Islet precursor cell (in vitro differentiated cells): ENCODE measurements at regions not wholly inside any gene's neighbourhood (a gene's known extent, or its start where the extent isn't known, plus 50 kb on each side); places are given as distances from the start of the nearest gene placed in this dataset.

Experiments
- DNase-seq: peaks from one replicate; pipeline ENCODE4 v3.0.0-alpha.2; 2018

DNA sequence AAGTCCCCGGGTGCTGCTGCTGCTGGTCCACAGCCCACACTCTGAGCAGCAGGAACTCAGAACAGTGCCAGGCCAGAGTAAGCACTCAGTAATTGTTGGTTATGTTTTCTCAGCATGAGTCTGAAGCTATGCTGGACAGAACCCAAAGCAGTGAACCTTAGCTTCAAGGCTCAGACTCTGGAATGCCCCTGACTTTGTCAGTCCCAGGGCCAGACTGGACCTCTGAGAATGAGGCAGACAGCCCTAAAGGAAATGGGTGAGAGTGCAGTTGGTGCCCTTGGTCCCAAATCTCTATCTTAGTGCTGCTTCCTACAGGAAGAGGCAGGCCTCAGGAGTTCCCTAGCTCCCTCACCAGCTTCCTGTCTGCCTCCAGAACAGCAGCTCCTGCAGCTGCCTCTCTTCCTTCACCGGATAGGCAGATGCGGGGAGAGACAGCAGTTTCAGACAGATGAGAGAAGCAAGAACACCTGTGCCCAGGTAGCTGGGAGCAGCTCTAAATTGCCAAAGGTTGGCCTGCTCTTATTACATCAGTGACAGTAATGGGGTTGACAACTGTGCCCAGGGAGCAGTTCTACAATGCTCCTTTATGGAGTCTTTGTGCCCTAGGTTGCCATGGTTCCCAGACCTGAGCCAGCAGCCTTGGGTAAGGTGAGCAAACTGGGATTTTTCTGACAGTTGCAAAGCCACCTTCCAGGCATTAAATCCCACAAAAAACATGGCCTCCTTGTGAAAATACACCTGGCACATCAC, 82.2 kb upstream of the CXCL14 start:
- DNase-seq, result no peak

DNA sequence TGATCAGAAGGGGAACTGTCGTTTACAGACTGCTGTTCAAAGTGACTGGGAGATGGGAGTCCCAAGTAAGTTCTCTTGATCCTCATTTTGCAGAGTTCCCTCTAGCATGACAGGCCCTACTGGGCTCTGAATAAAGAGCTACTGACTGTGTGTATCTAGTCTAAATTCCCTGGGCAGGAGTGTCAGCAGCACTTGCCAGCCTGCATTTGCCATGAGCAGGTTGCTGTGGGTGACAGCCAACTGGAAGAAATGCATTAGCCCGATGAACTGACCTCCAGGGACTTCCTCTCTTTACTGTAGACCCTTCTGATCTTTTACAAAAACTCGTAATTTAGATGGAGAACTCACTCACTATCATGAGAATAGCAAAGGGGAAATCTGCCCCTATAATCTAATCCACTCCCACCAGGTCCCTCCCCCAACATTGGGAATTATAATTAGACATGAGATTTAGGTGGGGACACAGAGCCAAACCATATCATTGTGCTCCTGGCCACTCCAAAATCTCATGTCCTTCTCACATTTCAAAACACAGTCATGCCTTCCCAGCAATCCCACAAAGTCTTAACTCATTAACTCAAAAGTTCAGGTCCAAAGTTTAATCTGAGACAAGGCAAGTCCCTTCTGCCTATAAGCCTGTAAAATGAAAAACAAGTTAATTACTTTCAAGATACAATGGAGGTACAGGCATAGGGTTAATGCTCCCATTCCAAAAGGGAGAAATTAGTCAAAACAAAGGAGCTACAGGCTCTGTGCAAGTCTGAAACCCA, 78.9 kb upstream of the CXCL14 start:
- DNase-seq, result no peak

DNA sequence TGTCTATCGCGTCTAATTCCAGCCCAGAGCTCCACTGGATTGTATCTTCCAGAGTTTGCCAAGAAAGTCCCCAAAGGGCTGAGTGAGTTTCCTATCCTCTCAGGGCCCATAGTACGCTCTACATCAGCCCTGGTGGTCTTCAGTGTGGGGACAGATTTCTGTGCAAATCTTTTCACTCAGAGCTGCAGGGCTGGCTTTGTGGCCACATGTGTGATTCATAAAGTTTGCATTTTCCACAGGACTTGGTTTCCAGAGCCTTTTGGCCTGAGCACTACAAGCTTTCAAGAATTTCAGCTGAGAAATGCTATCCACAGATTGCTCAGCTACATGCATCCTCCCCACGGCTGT, 76.7 kb upstream of the CXCL14 start:
- DNase-seq, result peak; percentile 16

DNA sequence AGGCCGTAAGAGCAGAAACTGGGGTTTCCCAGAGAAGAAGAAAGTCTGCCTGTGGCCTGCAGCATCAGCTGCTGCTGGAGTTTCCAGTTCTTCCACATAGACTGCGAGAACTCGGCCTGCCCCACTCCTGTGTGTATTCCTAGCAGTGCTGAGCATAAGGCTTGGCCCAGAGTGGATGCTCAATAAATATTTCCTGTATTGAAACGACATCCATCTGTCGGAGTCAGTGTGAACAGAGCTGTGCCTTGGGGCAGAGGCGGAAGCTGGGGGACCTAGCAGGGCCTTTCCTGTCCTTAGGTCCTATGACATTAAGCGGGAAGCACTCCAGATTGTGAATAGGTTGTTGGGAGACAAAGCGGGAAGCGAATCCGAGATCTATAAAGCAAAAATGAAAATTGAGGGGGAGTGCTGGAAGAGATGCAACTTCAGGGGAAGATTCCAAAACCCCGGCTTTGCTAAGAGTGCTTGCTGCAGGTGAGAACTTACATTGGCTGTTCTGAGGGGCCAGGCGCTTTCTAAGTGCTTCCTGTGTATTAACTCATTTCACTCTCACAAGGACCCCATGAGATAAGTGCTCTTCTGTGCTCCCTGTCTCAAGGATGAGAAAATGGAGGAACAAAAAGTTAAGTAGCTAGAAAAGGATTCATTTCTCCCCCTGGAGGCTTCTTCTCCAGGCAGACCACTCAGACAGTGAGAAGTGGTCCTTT, 76.1 kb upstream of the CXCL14 start:
- DNase-seq, result peak; percentile 48

DNA sequence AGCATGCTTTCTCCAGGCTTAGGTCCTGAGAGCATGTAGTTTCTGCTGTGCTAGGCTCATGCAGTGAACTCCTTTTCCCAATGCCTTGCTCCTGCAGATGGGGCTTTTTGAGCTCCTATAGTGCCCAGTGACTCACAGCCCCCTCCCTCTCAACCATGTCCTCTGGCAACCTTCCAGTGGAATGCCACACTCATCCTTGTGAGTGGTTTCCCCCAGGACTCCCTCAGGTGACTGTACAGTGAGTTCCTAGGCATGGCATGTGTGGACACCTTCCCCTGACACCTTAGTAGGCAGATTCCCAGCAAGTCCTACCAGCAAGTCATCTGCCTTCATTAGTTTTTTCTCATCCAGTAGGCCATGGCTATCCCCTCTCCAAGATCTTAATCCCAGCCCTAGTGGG, 72.4 kb upstream of the CXCL14 start:
- peak; percentile 56 for DNase-seq

DNA sequence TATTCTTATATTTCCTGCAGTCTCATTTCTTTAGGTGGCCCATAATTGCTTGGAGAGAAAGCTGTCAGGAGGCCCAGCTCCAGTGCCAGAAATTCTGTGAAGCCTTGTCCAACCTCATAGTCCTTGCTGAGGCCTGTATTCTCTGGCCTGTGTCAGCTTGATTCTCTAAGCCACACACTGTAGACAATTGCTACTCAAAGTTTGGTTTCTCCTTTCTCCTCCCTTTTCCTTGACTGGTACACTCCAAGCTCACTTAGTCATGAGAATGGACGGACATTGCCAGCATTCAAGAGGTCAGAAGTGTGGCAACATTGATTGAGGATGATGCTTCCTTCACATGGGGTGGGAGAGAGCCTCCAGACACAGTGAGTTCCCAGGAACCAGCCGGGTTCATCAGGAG, 71.3 kb upstream of the CXCL14 start:
- peak; percentile 27 for DNase-seq

DNA sequence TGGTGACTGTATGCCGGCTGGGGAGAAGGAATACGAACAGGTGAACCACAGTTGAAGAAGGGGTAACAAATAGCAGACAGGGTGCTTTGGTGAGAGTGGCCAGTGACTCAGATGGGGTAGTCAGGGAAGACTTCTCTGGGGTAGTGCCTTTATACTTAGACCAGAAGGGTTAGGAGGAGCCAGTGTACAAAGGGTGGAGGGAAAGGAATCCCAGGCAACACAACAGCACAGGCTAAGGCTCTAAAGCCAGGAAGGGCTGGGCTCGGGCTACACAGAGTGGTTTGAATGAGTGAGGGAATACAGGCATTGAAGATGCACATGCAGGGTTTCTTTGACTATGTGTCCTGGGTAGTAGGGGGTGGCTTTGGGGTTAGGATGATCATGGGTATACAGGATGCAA, 70.6 kb upstream of the CXCL14 start:
- peak; percentile 18 for DNase-seq

DNA sequence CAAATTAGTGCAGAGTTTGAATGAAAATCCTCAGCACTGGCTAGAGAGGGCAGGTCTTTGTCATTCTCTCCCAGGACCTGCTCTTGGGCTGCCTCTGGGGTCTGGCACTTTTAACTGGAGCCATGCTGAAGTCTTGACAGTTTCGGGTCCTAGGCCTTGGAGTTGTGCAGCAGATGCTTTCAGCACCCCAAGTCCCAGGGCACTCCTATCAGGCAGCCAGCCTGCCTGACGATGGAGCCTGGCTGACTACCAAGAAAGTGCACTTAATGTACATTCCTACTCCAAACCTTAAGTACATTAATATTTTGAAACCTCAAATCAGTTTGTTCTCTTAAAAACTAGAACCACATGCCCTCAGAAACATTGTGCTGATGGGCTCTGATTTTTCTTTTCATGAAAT, 69.3 kb upstream of the CXCL14 start:
- DNase-seq, result peak; percentile 22

DNA sequence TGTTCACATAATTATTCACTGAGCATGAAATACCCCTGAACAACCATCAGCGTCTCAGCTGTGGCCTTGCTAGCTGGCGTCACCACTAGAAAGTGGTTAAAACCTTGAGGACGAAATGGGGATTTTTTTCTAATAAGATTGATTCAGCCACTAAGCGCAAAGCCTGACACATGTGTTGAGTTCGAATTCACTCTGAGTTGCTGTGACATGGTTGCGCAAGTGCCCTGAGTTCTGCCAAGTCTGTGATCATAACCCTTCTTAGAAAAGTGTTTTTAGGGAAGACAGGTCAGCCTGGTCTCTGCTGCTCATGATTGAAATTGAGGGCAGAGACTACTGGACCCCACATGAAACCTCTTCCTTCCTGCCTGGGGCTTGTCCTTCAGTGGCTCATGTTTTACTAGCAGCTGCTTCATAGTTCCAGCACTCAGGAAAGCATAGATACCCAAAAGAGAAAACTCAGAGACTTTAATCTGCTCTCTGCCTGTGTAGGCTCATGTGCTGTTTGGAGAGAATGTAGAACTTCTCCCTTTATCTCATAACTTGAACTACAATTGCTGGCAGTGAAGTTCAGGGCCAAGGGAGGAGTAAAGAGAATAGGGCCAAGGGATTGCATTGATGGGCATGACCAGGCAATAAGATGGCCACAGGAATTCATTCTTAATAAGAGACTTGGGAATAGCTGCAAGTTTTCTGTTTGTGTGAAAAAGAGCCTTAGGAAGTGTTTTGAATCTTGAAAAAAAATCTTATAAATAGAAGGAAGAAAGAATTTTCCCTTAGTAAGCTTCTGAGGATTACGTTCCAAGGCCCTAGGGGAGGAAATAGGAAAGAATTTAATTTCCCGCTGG, 66.8 kb upstream of the CXCL14 start:
- DNase-seq, result peak; percentile 16

DNA sequence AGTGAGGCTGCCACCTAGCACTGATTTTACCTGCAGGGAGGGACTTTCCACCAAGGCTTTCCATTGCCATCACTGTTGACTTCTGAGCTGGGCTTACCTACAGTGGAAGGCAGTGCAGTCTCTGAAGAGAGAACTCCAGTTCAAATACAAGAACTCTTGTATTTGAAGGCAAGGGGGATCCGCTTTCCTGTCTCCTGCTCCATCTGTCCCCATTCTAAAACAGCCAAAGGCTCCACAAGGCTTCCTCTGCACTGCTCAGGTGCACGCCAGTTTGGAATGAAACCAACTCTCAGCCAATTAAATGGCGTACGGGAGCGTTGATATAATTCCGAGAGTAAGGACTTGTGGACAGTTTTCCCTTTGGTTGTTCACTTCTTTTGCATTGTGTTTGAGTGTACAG, 66.0 kb upstream of the CXCL14 start:
- DNase-seq, result peak; percentile 16

DNA sequence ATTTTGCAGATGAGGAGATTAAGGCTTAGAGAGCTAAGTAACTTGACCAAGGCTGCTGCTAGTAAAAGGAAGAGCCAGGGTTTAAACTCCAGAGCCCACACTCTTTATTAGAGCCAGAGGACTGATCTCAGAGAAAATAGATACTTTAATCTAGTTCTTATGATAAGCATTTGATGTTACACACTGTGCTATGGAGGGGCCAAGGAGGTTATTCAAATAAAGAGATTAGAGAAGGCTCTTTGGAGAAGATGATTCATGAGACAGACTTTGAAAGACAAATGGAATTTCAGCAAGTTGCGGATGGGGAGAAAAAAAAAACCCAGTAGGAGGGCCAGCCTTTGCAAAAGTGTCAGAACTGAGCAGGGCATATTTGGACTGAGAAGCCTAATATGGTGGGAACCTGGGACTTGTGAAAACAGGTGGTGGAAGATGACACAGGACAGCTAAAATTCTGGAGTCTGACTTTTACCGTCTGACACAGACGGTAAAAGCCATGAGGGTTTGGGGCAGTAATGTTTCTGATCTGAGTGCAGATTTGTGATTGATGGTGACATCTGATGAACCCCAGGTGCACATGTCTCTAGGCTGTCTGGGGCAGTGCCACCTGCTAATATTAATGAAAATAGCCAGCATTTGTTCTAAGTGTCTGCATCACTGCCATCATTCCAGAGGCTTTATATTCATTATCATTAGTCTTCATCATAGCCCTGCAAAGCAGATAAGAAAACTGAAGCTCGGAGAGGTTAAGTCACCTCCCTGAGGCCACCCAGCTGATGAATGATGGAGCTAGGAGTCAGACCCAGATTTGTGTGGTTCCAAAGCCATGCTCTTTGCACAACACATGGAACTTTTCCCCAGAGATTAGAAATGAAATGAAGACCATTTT, 65.3 kb upstream of the CXCL14 start:
- DNase-seq, result peak; percentile 20

DNA sequence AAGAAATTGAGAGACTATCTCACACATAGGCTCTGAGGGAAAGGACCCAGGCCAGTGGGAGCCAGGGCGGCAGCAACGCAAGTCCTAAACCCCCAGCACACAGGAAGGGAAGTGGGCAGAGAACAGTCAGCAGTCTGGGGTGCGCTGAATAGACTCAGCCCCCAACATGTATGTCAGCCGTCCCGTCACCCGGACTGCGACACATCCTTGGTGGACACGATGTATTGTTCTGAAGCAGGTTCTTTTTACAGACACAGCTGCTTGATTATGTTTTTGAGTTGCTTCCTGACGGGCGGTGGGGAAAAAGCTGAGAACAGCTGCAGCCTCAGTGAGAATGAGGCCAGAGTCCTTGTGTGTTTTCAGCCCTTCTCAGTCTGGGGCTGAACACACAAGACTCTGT, 64.1 kb upstream of the CXCL14 start:
- peak; percentile 29 for DNase-seq

DNA sequence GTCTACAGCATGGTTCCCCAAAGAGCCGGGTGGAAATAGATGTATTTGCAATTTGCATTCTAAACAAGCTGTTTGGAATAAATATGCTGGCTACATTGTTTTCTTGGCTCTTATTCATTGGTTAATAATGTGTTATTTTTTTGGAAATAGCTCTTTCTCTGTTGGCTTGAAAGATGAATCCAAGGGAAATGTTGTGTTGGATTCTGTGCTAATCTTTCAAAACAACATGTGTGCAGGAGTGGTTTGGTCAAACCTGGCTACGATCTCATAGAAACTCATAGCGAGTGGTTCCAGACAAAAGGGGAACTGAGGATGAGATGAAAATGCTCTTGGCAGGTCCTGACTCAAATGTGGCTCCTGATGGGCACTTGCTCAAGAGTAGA, 63.7 kb upstream of the CXCL14 start:
- DNase-seq, result peak; percentile 25

DNA sequence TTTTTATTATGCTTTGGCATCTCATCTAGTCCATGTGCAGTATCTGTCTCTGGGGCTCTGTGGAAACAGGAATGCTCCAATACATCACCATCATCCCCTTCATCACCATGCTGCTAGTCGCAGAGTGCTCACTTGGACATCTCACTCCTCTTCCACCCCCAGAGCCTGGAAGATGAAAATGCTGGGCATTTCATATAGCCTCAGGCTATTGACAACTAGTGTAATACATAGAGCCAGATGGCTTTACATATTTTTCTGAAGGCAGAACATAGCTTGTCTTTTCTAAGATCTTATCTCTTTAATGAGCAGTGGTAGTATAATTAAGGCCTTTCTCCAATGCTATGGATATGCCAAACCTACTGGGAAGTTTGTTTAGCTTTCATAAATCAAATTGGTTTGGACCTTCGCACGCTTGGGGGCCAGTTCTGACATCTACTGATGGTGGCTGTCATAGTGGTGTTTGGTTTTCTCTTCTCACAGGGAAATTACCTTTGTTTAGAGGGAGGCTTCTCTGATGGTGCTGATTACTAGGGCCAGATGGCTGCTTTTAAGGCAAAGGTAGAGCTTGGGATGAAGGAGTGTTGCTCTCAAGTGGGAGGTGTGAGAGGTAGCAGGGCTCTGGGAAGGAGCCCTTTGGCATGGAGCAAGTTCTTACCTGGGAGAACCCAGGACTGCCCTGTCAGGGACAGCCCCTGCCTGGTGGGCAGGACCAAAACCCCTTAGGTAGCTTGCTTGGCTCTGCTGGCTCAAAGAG, 63.1 kb upstream of the CXCL14 start:
- peak; percentile 29 for DNase-seq

DNA sequence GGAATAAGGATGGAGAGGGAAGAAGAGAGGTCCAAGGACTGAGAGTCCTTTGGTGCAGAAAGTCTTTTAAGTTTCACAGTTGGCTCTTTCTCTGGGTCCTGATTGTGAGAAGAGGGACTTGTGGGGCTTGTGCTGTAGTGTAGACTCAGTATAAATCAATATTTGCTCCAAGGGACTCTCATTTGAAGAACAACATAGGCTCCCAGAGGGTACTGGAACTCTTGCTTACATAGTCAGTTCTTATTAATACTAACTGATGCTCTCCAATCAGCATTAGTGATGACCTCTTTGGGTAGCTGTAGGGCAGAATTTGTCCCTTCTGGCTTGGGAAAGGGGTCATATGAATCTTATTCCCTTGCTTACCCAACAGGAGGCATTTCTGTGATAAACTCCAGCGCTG, 62.5 kb upstream of the CXCL14 start:
- DNase-seq, result no peak

DNA sequence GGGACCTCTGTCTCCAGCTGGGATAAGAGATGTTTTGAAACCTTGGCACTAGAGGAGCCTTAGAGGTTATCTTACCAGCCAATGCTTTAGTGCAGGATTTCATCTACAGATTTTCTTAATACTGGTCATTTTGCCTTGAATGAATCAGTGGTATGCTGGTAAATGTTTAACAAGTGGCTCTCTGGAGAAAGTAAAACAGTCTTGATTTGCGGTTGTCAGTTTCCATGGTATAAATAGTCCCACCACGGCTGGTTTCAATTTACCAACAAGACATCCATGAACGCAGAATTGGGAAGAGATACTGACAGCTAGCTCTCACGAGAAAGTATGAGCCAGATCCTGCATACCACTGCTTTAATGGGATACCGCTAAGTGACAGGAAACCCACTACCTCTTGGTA, 56.7 kb upstream of the CXCL14 start:
- DNase-seq, result no peak

DNA sequence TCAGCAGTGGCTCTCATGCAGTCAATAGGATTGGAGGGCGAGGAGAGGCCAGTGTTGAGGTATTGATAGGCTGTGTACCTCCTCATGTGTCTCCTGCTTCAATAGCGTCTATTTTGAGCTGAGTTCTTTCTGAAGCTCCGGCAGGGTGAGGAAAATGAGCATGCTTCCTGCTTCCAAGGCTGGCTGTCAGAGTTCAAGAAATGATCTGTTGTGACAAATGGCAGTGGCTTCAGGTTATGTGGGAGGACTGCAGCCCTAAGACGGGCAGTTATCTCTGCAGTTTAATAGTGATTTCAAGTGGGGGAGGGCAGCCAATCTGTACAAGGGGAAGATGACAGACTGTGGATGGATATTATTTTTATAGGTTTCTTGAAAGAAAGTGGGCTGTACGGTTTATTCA, 54.0 kb upstream of the CXCL14 start:
- DNase-seq, result peak; percentile 16

DNA sequence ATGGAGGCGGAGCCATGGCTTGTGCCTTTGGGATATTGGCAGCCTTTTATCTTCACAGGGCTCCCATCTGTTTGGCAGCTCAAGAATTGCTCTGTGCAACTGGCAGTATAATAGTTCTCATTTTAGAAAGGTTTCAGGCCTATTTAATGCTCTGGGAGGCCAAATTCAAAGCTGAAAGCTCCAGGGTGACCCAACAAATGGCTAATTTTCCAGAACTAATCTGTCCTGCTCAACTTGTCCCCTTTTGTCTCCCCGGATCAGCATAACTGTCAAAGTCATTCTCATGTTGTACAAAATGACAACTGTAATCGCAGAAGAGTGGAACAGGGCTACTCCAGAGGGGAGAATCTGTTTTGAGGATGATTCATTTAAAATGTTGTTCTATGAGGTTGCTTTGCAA, 52.6 kb upstream of the CXCL14 start:
- no peak for DNase-seq

DNA sequence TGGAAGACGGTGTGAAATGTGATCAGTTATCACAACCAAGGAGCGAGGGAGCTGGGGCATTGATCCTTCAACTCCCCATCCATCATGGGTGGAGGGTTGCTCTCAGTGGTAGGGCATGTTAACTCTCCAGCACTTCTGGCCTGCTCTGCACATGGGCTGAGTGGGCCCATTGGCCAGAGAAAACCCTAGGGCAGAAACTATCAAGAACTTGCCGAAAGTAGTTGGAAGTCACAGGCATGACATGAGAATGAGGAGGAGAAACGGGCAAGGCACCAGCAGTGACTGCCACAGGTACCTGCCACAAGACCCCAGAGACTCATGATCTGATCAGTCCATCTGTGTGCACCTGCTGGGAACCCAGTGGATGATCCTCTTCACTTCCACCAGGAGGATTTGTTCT, 50.9 kb upstream of the CXCL14 start:
- DNase-seq, result no peak

DNA sequence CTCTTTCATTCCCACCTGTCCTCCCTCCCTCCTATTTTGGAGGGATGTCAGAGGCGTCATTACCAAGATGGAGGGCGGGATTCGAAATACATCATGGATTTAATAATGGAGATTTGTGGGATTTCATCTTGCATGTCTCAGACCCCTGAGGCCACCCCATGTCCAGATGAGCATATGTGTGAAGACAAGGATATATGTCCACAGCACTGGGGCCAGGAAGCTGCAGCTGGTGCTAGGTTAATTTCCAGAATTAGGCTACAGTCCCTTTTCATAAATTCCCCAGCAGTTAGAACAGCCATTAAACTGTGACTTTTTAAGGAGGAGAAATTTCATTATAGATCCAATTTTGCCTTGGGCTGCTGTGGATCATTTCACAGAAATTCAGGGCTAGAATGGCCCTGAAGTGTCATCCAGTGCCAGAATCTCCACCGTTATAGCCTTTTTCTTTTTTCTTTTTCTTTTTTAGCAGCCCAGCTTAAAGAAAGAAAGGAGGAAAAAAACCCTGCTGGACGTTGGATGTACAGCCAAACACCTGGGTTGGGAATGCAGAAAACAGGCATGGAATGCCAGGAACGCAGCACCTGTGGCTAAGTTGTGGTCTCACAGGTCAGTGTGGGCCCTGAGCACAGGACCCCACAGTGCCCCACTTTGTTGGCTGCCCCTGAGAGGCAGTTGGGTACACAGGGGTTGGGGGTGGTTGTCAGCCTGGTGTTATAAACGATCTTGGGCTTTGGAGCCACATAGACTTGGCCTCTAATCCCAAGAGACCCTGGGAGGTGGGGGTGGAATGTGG, 50.2 kb upstream of the CXCL14 start:
- no peak for DNase-seq
